GM12872 (cell line): ENCODE measurements at regions not wholly inside any gene's neighbourhood (a gene's known extent, or its start where the extent isn't known, plus 50 kb on each side); places are given as distances from the start of the nearest gene placed in this dataset.

Experiments used
- CTCF ChIP-seq: IDR thresholded peaks from 3 replicates; pipeline ENCODE4 v1.5.1; 2011; ENCODE audit warnings: low read depth, mild to moderate bottlenecking, low read length, moderate library complexity; ENCODE audit not compliant: insufficient read depth

GRCh38 chr6:158249340-158249836 lies 62.9 kb upstream of the TULP4 start:
- TF ChIP-seq CTCF = no peak

GRCh38 chr6:158251565-158251964 lies 60.7 kb upstream of the TULP4 start:
- TF ChIP-seq CTCF = no peak

- TF ChIP-seq CTCF = no peak
Observed at GRCh38 chr6:158253248-158253647, 59.0 kb upstream of the TULP4 start.

GRCh38 chr6:158255275-158255988 lies 56.8 kb upstream of the TULP4 start:
- TF ChIP-seq CTCF = no peak

GRCh38 chr6:158255989-158256601 lies 56.2 kb upstream of the TULP4 start:
- no peak for TF ChIP-seq CTCF

GRCh38 chr6:158256746-158257424 lies 55.4 kb upstream of the TULP4 start:
- TF ChIP-seq CTCF = no peak

GRCh38 chr6:158257425-158257759 lies 54.9 kb upstream of the TULP4 start:
- TF ChIP-seq CTCF = no peak
